HG03457 (cell line): ENCODE measurements at regions not wholly inside any gene's neighbourhood (a gene's known extent, or its start where the extent isn't known, plus 50 kb on each side); places are given as distances from the start of the nearest gene placed in this dataset.

Experiments used
- ATAC-seq: cut with Tn5 transposase; IDR thresholded peaks from one replicate; pipeline ENCODE4 v1.9.1; 2021; ENCODE audit warnings: moderate number of reproducible peaks; ENCODE audit not compliant: unreplicated experiment

DNA sequence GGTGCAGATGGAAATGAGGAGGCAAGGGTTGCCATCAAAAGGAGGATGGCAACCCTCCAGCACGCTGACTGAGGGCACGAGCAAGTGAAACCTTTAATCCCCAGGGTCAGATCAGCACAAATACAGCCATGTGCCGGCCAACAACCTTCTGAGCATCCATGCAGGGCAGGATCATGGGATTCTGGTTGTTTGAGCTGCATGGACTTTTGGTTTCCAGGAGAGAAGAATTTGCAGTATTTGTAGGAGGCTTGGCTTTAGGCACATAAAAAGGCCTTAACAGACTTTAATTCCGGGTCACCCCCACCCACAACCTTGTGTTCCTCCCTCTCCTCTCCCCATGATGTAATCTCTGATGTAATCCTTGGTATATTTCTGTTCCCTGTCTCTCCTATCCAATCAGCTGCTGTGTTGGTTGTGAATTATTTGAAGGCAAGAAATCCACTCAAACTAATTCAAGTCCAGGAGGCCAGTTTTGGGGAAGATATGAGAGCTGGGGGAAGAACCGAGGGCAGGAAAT lies 254.3 kb downstream of the SHQ1 start:
- no peak for ATAC-seq

DNA sequence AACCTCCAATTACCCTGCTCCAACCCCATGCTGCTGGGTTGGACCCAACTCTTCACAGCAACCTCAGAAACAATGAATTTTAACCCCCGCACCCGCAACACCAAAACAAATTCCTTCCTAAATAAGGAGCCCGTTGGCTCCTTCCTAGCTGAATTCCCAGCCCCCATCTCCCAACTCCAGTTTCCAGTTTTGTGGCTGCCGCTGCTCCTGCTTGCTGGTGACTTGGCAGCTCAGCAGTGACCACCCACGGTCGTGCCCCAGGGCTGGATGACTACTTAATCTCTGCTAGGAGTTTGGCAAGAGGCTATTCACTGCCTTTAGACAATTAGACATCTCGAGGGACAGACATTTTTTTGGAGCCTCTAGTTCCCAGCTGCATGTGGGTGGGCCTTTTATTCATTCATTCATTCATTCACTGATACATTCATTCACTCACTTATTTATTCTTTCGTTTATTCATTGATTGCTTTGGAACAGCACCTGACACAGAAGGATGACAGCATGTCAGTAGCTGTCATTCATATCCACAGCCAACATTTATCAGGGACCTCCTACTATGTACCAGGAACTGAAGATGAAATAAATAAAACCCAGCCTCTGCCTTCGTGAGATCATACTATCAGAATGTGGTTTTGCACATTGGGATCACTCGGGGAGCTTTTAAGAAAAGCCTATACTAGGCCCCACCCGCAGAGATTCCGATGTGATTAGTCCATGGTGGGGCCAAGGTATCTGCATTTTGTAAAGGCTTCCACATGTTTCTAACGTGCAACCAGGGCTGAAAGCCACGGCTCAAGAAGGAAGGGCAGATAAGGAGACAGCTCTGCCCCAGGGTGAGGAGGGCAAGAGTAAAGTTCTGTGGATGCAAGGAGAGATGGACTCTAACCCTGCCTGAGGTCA lies 256.5 kb downstream of the SHQ1 start:
- no peak for ATAC-seq

DNA sequence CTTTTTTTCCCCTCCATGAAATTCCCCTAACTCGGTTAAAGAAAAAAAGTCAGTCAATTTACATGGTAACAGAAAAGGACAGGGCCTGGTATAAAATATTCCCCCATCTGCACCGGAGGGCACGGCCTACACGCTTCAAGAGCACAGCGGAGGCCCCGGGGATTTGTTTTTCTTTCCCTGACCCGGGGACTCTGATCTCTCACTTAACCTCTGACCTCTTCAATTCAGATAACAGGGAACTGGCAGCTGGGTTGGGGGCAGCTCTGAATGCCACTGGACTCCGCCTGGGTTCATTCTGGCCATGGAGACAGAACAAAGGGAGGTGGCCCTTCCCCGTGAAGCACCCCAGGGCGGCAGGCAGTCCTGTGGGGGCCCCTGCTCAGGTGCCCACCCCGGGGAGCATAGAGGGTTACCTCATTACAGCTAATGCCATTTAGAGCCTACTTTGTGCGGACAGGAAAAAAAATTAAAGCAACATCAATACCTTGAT lies 257.5 kb downstream of the SHQ1 start:
- no peak for ATAC-seq

DNA sequence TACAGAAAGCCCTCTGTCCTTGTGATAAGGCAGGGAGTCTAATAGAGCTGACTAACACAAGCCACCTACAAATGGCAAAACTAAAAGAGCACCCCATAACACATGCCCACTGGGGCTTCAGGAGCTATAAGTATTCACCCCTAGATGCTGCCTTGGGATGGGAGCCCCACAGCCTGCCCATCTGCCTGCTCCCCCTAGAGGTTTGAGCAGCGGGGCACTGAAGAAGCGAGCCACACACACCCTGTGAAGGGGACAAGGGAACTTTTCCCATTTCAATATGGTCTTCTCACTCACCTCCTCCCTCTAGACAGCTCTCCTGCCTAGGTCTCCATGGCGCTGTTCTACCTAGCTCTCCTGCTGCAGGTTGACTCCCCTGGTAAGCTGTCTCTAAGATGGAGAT lies 261.0 kb downstream of the SHQ1 start:
- ATAC-seq, result no peak

DNA sequence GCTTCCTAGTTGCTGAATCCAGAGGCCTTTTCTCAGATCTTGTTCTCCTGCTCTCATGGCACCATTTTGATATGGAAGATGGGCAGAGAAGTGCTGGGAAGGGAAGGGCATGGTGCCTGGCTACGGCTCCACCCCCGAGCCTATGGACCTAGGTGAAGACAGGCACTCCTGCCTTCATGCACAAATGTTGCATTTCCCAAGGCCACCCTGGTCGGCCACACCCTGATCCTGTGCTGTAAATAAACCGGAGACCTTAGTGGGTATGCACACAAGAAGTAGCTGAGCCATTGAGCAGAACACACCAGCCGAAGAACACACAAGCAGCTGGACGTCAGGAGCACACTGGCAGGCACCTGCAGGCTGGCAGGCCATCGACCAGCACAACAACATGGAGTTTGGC lies 261.6 kb downstream of the SHQ1 start:
- no peak for ATAC-seq

DNA sequence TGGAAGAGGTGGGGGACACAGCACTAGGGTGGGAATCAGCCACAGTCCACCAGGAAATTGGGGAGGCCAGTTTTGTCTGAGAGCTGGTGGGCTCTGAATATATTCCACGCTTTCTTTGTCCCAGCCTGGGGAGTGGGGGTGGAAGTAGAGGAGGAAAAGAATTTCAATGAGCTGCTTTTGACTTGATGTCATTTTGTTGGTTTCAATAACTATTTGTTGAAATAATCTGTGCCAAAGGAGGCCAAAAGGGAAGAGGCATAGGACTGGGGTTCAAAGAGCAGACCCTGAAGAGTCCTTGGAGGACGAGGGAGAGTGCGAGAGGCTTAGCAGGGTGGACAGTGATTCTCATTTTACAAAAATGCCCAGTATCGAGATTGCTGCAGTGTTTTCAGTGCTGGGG lies 262.3 kb downstream of the SHQ1 start:
- ATAC-seq, result no peak

DNA sequence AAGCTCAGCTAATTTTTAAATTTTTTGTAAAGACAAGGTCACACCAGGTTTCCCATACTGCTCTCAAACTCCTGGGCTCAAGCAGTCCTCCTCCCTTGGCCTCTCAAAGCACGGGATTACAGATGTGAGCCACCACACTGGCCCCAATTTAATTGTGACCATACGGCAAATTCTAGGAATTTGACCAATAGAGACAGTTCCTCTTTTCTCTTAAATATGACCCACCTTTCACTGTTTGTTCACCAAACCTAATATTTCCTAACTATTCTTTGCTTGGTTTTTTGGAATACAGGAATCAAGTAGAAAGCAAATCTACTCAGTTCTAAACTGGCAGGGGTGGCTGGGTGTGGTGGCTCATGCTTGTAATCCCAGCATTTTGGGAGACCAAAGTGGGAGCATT lies 264.0 kb downstream of the SHQ1 start:
- ATAC-seq, result no peak

DNA sequence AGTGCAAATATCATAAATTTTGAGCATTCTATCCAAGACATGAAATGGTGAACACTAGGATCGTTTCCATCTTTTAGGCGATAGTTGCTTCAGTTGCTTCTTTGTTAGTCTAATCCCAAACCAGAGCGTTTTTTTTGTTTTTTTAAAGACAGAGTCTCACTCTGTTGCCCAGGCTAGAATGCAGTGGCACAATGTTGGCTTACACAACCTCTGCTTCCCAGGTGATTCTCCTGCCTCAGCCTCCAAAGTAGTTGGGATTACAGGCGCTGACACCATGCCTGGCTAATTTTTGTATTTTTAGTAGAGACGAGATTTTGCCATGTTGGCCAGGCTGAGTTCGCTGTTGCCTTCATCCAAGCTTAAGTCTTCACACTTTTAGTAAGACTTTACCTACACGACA lies 265.3 kb downstream of the SHQ1 start:
- ATAC-seq, result no peak

DNA sequence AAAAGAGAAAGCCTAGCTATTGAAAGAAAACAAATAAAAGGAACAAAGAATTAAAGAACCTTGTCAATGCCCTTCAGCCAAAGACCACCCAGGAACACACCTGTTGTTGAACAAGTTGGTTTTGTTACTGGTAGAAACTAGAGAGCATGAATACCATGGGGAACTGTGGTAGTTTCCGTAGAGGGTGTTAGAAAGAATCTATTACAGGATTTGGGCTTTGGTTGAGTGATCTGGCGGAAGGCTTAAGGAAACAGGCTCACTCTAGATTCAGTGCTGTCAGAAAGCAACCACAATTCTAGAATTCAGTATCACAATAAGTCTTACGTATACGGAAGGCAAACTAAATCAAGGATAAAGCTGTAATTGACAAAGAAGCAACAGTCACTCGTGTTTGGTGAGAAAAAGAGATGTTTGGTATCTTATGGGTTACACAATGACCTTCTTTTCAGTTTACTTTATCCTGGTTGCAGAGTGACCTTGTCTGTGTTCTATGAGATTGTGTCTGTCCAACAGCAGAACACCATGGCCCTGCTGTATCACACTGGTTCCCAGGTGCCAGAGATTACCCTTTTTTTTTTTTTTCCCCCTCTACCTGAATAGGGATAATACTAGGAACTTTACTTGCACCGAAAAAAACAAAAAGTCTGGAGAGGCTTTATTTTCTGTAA lies 265.9 kb downstream of the SHQ1 start:
- ATAC-seq, result peak; percentile 95

DNA sequence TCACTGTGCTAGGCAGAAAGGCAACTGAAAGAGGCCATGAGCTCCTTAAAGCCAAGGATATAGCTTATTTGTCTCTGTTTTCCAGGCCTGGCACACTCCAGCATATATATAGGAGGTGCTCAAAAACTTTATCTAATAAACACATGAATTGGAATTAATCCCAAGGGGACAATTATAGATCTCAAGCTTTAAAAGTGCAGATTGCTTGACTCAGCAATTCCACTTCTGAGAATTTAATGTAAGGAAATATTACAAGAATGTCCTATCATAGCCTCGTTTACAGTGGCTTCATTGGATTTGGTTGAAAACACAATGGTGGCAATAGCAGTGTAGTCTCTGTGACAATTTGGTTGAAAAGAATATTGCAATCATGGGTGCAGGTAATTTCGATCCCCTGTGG lies 267.3 kb downstream of the SHQ1 start:
- no peak for ATAC-seq

DNA sequence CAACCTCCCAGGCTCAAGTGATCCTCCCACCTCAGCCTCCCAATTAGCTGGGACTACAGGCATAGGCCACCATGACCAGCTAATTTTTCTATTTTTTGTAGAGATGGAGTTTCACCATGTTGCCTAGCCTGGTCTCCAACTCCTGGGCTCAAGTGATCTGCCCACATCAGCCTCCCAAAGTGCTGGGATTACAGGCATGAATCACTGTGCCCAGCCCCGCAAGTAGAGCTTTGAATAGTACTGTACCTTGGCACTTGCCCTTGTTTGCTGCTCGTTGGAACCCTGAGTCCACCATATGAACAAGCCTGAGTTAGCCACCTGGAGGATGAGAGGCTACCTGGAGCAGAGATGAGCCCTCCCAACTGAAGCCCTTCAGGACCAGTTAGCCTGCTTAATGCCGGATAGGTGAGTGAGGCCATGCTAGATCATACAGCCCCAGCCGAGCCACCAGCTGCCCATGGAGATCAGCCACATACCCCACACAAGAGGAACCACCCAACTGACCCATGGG lies 267.9 kb downstream of the SHQ1 start:
- no peak for ATAC-seq

DNA sequence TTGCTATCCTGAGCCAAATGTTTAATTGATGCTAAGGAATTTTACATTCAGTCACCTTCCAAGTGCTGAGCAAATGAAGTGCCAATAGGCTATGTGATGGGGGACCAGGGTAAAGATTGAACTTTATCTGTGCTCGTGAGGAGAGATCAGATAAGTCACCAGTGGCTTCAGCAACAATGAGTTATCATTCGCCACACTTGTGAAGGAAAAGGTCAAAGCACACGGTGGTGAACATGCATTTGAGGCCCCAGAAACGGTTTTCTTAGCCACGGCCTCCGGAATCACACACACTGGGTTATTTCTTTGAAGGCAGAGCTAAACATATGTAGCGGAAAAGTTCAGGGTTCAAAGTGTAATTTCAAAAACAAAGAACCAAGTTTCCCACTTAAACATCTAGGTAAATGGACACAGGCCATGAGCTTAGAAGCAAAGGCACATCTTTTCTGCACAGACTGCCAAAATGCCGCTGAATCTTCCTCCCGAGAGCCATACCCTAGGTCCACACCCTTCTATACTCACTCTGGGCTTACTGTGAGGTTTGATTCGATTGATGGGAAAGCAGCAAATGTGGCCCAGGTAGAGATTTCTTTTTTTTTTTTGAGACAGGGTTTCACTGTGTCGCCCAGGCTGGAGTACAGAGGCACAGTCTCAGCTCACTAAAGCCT lies 268.5 kb downstream of the SHQ1 start:
- no peak for ATAC-seq

DNA sequence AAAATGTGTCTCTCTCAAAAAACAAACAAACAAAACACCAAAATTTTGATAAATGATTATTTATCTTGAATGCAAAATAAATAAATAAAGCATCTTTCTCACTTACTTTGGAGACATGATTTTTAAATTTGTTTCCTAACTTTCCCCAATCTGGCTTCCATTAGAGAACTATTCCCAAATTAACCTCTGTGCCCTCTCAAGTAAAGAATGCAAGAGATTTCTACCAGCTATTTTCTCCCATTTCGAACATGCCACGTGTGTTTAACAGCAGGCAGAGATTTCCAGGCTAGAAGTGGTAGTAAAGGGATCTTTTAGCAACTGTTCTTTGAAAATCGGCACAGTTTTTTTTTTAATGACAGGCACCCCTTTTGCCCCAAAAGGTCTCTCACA lies 269.1 kb downstream of the SHQ1 start:
- no peak for ATAC-seq

DNA sequence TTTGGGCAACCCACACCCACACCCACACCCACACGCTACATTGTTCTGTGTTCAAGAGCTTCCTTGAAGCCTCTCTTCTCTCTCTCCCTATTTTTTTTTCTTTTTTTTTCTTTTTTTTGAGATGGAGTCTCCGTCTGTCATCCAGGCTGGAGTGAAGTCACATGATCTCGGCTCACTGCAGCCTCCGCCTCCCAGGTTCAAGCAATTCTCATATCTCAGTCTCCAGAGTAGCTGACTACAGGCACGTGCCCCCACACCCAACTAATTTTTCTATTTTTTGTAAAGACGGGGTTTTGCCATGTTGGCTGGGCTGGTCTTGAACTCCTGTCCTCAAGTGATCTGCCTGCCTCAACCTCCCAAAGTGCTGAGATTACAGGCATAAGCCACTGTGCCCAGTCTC lies 271.1 kb downstream of the SHQ1 start:
- ATAC-seq, result no peak

DNA sequence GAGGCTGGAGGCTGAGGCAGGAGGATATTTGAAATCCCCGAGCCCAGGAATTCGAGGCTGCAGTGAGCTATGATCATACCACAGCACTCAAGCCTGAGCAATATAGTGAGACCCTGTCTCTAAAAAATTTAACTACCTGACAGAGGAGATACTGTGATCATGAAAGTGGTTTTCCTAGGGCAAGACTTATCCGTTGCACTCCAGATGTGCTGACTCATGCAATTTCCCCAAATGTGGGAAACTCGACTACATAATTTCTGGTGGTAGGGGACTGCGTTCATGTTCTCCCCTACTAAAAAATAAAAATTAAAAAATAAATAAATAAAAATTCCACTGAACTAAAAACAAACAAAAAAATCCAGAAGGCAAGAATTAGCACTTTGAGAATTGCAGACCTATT lies 271.7 kb downstream of the SHQ1 start:
- ATAC-seq, result no peak

DNA sequence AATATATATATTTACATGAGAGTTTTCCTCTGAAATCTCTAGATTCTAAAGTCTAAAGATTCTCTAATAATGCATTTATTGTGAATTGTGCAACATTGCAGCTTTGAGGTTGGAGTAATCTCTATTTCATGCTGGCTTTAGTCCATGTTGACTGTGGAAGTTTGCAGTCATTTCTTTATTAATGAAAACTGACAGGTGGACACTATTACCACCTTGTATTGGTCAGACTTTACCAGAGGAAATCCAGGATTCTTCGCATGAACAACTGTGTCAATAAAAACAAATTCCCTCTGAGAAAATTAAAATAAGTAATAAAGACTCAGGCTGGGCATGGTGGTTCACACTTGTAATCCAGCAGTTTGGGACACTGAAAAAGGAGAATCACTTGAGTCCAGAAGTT lies 274.1 kb downstream of the SHQ1 start:
- ATAC-seq, result no peak

DNA sequence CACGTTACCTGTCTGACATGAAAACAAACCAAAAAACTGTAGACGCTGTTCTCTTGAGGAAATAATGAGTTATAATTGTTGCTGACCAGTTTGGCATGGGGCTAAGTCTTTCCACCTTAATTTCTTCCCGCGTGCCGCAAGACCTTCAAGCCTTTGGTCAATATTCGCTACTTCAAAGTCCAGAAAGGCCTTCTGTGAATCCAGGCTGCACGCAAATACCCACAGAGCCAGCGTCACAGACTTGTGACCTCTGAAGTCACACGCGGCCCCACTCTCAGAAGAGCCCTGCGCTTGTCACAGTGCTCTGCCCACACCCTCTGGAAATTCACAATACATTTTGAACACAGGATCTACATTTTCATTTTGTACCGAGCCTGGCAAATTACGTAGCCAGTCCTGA lies 275.2 kb downstream of the SHQ1 start:
- no peak for ATAC-seq

DNA sequence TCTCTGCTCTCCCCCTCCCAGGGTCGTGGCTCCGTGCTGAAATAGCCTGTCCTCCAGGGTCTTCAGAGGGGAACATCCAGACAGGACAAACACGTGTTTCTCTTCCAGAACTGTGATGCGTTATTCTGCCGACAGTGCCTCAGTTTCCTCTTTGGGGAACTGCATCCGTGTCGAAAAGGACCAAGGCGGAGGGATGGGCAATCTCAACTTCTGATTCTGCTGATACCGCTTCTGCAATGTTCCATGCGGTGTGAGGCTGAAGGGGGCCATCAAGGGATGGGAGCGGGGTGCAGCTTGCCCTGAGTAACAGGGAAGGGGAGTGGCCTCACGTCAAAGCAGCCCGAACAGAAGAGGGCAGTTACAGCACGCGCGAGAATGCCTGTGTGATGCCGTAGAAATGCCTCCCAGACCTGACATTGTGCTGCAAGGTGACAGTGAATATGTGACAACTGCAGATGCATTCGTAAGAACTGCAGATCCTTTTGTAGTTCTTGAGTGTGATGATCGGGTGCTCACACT lies 275.7 kb downstream of the SHQ1 start:
- no peak for ATAC-seq

DNA sequence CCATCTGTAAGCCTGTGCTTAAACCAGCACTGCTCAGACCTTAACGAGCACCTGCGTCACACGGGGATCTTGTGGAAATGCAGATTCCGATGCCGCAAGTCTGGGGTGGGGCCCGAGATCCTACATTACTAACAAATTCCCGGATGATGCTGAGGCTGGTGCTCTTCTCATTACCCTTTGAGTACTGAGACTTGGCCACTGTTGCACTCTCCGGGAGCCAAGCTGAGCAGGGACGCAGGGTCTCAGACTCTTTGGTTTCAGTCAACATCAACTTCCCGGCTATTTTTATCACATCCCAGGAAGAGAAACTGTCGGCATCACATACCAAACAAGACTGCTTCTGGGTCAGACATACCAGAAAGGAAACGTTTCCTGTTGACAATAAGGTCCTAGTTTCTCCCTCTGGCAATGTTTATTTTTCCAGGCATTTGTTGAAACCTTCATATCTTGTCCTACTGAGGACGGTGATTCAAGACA lies 276.6 kb downstream of the SHQ1 start:
- ATAC-seq, result no peak

DNA sequence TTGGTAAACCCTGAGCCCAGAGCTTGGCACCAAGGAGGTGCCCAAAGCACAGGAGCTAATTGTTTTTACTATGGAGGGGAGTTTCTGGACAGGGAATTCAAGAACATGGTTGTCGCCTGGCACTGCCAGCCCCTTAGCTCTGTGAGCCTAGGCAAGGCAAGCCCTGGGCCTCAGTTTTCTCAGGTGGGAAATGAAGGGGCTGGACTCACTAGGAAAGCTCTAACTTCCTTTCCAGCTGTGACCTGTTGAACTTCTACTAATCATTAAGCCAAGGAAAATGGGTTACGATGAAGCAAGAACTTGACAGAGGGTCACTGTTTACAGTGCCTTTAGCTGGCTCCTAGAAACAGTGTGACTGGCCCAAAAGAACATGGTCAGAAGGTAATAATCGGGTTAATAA lies 277.2 kb downstream of the SHQ1 start:
- ATAC-seq, result no peak
